ENCODE measurements at regions not wholly inside any gene's neighbourhood (a gene's known extent, or its start where the extent isn't known, plus 50 kb on each side); places are given as distances from the start of the nearest gene placed in this dataset.

- TF ChIP-seq CTCF (IDR thresholded peaks at IDR 0.05) (no peak), POLR2A (IDR thresholded peaks at IDR 0.05) (no peak), POLR2AphosphoS5 (IDR thresholded peaks at IDR 0.05) (no peak), EP300 (IDR thresholded peaks at IDR 0.05) (no peak)
Observed at GRCh38 chr1:98399218-98399617, 262.3 kb upstream of the SNX7 start.
